HTR-8/SVneo (cell line): ENCODE measurements at regions not wholly inside any gene's neighbourhood (a gene's known extent, or its start where the extent isn't known, plus 50 kb on each side); places are given as distances from the start of the nearest gene placed in this dataset.
A peak's percentile ranks its signal among the peaks of the same experiment; 100 is the strongest.

Experiments used
- DNase-seq: peaks from one replicate; pipeline ENCODE4 v3.0.0; 2011; ENCODE audit warnings: low spot score, mixed read lengths; ENCODE audit not compliant: insufficient read length
- FAIRE-seq: peaks from 2 replicates; lab custom pipeline; 2011; peaks lifted over from hg19 to GRCh38; lab: Jason Lieb, UNC

- no peak for FAIRE-seq
- DNase-seq = no peak
These were observed 92.5 kb upstream of the TGIF1 start for GRCh38 chr18:3357516-3357915.

DNA sequence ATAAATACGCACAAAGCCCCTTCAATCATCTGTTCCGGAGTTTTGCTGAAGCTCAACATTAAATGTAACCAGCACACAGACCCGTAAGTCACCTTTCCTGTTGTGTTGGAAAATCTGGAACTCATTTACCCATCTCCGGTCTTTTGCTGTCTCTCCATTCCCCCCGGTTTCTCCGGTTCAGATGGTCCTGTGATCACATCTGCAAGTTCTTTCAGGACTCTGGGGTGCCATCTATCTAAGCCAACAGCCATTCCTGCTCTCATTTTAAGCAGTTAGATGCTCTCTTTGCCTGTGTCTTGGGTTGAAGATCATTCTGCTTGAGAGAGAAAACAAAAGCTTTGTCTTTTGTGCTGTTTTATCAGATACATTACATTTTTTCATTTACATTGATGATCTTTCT, 91.7 kb upstream of the TGIF1 start:
- FAIRE-seq (no peak), DNase-seq (no peak)

- DNase-seq (no peak), FAIRE-seq (no peak)
These were observed 89.8 kb upstream of the TGIF1 start for GRCh38 chr18:3360211-3360610.

GRCh38 chr18:3367491-3368091, 82.4 kb upstream of the TGIF1 start:
- DNase-seq = peak; percentile 26
- no peak for FAIRE-seq

- FAIRE-seq (no peak), DNase-seq (peak; percentile 29)
These were observed 81.8 kb upstream of the TGIF1 start for GRCh38 chr18:3368193-3368592.

- DNase-seq (no peak), FAIRE-seq (no peak)
These were observed 70.3 kb upstream of the TGIF1 start for GRCh38 chr18:3379685-3380084.

GRCh38 chr18:3380384-3380961, 69.5 kb upstream of the TGIF1 start:
- FAIRE-seq (no peak), DNase-seq (peak; percentile 29)

- FAIRE-seq (no peak), DNase-seq (peak; percentile 38)
These were observed 66.5 kb upstream of the TGIF1 start for GRCh38 chr18:3383381-3383915.

DNA sequence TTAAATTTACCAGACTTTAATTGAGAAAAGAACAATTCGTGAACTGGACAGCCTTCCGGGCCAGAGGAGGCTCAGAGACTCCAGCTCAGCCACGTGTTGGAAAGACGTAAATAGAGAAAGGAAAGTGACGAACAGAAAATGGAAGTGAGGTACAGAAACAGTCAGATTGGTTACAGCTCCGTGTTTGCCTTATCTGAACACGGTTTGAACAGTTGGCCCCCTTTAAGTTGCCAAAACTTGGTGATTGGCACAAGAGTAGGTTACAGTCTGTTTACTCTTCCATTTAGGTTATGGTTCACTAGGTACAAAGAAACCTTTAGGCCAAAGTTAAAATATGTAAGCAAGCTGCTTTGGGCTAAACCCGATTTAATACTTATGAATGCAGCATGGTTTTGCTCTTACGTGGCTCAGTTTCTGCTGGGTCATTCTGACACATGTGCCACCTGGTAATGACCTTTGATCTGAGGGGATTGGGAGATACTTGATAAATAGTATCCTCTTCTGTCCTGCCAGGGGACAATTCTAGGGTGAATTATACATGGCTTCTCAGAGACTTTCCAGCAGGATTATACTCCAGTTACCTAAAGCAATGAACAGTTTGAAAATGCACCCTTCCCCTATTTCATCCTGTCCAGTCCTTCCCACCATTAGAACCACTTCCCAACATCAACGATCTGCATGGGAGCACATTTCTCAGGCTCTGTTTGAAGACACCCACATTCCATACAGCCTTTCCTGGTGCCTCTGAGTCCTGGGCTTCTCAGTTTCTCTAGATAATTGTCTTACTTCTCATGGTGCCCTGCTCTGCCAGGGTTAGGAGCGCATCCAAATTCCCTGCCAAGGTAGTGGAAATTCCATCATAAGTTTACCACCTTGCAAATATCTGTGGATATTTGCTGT, 65.1 kb upstream of the TGIF1 start:
- DNase-seq = no peak
- no peak for FAIRE-seq

DNA sequence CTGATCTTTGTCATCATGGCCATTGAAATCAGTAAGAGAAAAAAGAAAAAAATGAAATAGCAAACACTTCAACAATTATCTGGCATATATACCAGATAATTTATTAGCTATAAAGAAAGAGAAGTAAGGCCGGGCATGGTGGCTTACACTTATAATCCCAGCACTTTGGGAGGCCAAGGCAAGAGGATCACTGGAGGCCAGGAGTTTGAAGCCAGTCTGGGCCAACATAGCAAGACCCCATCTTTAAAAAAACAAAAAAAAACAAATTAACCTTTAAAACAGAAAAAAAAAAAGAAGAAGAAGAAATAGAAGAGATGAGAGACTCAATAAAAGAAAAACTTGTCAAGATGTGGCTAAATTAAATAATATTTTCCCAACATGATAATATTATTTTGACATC, 61.6 kb upstream of the TGIF1 start:
- no peak for FAIRE-seq
- no peak for DNase-seq

- FAIRE-seq (no peak), DNase-seq (no peak)
These were observed 61.0 kb upstream of the TGIF1 start for GRCh38 chr18:3388980-3389379.

DNA sequence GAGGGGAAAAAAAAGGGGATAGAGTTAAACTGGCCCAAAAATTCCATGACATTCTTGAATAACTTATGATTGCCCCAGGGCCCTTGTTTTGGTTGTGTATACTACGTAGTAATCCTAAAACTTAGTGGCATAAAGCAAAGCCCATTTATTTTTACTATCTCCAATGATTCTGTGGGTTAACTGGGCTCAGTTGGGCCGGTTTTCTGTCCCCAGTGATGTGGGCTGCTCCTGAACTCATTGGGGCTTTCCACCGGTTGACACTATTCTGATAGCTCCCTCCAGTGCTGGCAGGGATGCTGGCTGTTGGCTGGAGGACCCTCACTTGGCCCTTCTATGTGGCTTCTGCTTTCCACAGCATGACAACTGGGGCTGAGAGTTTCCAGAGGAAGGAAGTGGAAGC, 60.0 kb upstream of the TGIF1 start:
- DNase-seq = no peak
- no peak for FAIRE-seq

DNA sequence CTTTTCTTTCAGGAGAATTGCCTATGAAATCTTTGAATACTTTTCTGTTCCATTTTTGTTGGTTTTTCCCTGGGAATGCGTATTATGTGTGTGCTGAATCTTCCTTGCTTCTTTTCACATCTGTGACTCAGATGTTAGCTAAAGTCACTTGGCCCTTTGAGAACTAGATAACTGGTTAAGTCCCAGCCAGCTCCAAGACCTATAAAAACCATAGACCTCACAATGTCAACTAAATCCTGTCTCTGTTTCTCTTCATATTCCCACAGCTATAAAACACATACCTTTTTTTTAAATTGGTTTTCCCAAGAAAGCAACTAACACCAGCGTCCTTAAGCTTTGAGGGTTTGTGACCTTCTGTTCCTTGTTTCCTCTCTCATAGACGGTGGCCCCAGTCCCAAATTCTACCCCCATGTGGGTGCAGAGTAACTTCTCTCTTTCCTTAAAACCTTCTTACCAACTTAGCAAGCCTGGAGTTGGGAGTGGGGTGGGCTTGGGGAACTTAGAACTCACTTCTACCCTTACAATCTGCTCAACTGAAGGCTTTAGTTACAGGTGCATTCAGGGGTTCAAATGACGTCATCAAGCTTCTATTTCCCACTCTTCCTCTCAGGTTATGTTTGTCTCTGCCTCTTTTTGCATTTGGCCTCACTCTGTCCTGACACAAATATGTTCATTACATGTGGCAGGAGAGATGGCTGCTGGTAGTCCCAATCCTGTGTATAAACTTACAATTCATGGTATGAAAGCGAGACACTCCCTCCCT, 58.1 kb upstream of the TGIF1 start:
- FAIRE-seq (no peak), DNase-seq (no peak)

DNA sequence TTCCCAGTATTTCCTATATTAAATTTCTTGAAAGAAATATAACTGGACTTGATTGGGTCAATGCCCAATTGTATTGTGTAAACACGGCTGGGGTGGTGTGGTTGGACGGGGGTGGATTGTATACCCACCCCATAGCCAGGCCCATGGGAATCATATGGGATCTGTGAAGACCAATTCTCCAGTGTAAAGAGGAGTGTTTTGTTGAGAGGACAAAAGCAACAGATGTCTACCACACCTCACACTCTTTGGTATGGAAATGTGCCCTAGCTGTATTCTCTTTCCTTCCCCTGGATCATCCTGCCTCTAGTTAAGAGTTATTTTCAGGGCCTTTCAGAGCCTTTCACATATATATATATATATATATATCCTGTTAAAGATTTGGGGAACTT, 57.5 kb upstream of the TGIF1 start:
- FAIRE-seq = no peak

DNA sequence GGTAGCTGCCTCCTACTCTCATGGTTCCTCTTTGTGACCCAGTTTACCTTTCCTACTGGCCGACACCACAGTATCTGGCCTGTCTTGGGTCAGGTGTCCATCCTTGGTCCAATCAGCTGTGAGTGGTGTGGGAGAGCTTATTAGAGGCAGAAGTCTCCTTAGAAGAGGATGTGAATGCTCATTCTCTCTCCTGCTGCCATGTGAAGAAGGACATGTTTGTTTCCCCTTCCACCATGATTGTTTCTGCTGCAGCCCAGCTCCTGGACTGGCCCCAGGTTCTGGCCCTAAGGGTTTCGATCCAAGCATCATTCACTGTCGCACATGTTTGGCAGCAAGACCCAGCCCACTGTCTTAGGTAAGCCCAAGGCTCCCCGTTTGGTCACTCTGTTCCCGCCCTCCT, 55.3 kb upstream of the TGIF1 start:
- FAIRE-seq = no peak
- DNase-seq = no peak

More for the DNA sequence above, 57.5 kb upstream of the TGIF1 start:
- DNase-seq = no peak

GRCh38 chr18:3395466-3395865, 54.5 kb upstream of the TGIF1 start:
- DNase-seq (no peak), FAIRE-seq (no peak)

DNA sequence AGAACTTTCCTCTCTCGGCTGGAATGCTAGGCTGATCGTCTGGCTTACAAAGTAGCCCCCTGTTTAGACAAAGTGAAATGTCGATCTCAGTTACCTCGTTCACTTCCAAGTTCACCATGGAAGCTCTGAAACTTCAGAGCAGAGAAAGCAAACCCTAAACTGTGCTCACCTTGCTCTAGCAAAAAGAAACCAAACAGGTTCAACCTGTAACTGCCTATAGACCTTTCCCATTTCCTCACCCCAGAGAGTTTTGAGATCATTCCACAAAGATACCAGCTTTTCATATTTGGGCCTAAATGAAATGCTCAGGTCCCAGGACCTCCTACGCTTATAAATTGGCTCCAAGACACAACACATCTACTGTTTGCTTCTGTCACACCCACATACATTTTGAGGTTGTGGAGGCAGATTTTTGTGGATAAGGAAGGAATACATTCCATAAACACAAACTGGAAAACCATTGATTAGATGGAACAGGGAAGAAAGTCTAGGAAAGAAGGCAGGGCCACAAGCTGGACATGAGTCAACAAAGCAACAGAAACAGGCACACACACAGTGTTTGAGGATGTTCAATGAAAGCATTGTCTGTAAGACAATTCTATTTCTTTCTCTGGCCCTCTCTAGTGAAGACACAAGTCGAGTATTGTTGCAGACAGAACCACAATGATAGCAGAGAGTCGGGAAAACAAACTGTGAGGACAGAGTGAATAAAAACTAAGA, 52.8 kb upstream of the TGIF1 start:
- DNase-seq = no peak
- no peak for FAIRE-seq

DNA sequence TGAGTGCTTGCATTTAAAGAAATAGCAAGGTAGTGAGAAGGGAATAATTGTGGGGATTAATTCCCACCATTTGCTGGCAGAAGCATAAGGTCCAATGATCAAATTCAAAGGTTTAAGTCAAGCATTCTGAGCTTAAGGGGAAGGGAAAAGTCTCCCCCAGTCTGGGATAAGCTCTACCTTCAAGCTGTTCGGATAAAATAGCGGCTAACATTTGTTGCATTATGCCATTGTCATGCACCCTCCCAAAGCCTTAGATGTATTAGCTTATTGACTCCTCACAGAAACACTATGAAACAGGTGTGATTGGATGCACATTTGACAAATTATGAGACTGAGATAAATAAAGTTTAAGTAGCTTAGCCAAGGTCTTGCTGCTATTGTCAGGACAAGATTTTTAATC, 52.2 kb upstream of the TGIF1 start:
- FAIRE-seq = no peak
- no peak for DNase-seq
